Tibial nerve (tissue), 4 donors: ENCODE measurements at regions not wholly inside any gene's neighbourhood (a gene's known extent, or its start where the extent isn't known, plus 50 kb on each side); places are given as distances from the start of the nearest gene placed in this dataset.

Source experiments
- DNase-seq, 2 donors: peaks; one replicate each; pipeline ENCODE4 v3.0.0-alpha.2; 2019; ENCODE audit warnings: low spot score in 2 of 2
- H3K27ac ChIP-seq, 4 donors: fragments of 200-600 bp; sonication (generic) in 3 of 4; one replicate each; pipeline ENCODE4 v1.5.1; 2017 to 2019; ENCODE audit warnings: mild to moderate bottlenecking in 1 of 4
- H3K27me3 ChIP-seq, 2 donors: fragments of 200-600 bp; sonication (generic) in 1 of 2; one replicate each; pipeline versions ENCODE4 v1.5.1 to v1.6.0; 2017 to 2019
- H3K36me3 ChIP-seq, 3 donors: fragments of 200-600 bp; sonication (generic); one replicate each; pipeline ENCODE4 v1.5.1; 2018 to 2019
- H3K4me1 ChIP-seq, 4 donors: fragments of 200-600 bp; sonication (generic) in 3 of 4; one replicate each; pipeline ENCODE4 v1.5.1; 2017 to 2019
- H3K4me3 ChIP-seq, 4 donors: fragments of 200-600 bp; sonication (generic) in 3 of 4; one replicate each; pipeline ENCODE4 v1.5.1; 2017 to 2019; ENCODE audit warnings: mild to moderate bottlenecking in 1 of 4, moderate library complexity in 1 of 4
- H3K9me3 ChIP-seq, 4 donors: fragments of 200-600 bp; sonication (generic) in 3 of 4; one replicate each; pipeline ENCODE4 v1.5.1; 2017 to 2019
- CTCF ChIP-seq, 5 experiments: fragments of 200-600 bp in 3 of 5; fragments of 450-650 bp in 2 of 5; sonication (generic) in 3 of 5; IDR thresholded peaks; one replicate each; pipeline ENCODE4 v1.5.1; 2016 to 2019; ENCODE audit warnings: antibody characterized with exemption in 5 of 5, mild to moderate bottlenecking in 3 of 5, moderate library complexity in 2 of 5
- EP300 ChIP-seq, 2 donors: sonication (generic); formaldehyde crosslinking; IDR thresholded peaks; one replicate each; pipeline ENCODE4 v1.6.1; 2017; ENCODE audit warnings: antibody characterized with exemption in 2 of 2, mild to moderate bottlenecking in 1 of 2
- POLR2A ChIP-seq, 2 donors: fragments of 450-650 bp; IDR thresholded peaks; one replicate each; pipeline ENCODE4 v1.6.1; 2017; ENCODE audit warnings: antibody characterized with exemption in 2 of 2, mild to moderate bottlenecking in 2 of 2, moderate library complexity in 2 of 2
- WGBS, 2 donors: methylation state at CpG; one replicate each; pipeline ENCODE4 v1.1.5; 2018; 5-methylcytosine and 5-hydroxymethylcytosine counted together

GRCh38 chr7:152969335-152969734 lies 209.8 kb downstream of the ACTR3B start:
- Histone ChIP-seq H3K27ac (no peak overlapping the region), H3K9me3 (peaks cover 0 to 41% (median 0%) of the 10 kb centered on the region in 4 donors), H3K36me3 (no peaks in the 10 kb centered on the region), H3K4me3 (no peak overlapping the region), H3K4me1 (no peaks in the 10 kb centered on the region), H3K27me3 (no peaks in the 10 kb centered on the region)
- DNase-seq, result no peak
- TF ChIP-seq CTCF (IDR thresholded peaks at IDR 0.05) (no peak), EP300 (IDR thresholded peaks at IDR 0.05) (no peak), POLR2A (IDR thresholded peaks at IDR 0.05) (no peak)
- WGBS, 2 donors, result 60 to 64% methylated on average over 1 of the region's 1 CpG

GRCh38 chr7:152969839-152970238 lies 210.3 kb downstream of the ACTR3B start:
- Histone ChIP-seq H3K4me3 (no peak overlapping the region), H3K27ac (no peak overlapping the region), H3K4me1 (no peaks in the 10 kb centered on the region), H3K9me3 (peaks cover 0 to 41% (median 0%) of the 10 kb centered on the region in 4 donors), H3K36me3 (no peaks in the 10 kb centered on the region), H3K27me3 (no peaks in the 10 kb centered on the region)
- TF ChIP-seq EP300 (IDR thresholded peaks at IDR 0.05), result no peak
- TF ChIP-seq POLR2A (IDR thresholded peaks at IDR 0.05), result no peak
- TF ChIP-seq CTCF (IDR thresholded peaks at IDR 0.05), result no peak
- 54 to 73% methylated on average over 1 of the region's 1 CpG for WGBS, 2 donors
- no peak for DNase-seq

DNA sequence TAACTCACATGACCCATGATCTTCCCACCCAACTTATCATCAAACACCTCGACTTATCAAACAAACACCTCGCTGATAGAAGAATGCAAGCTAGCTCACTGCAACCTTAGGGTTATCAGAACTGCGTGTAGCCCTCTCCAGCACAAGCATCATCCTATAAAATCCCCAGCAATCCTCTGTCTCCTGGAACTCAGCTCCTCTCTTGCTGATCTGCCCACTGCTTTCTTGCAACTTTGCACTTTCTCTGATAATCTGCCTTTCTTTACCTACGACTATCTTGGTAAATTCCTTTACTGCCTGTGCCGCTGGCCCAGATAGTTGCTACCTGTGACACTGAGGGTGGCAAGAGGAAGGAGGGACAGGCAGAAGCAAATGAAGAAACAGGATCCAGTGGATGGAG lies 210.9 kb downstream of the ACTR3B start:
- Histone ChIP-seq H3K4me1 (no peaks in the 10 kb centered on the region), H3K36me3 (no peaks in the 10 kb centered on the region), H3K4me3 (no peak overlapping the region), H3K27me3 (no peaks in the 10 kb centered on the region), H3K9me3 (peaks cover 0 to 41% (median 0%) of the 10 kb centered on the region in 4 donors), H3K27ac (no peak overlapping the region)
- TF ChIP-seq EP300 (IDR thresholded peaks at IDR 0.05) (no peak), CTCF (IDR thresholded peaks at IDR 0.05) (no peak), POLR2A (IDR thresholded peaks at IDR 0.05) (no peak)
- DNase-seq, result no peak
- 90 to 93% methylated on average over 5 of the region's 5 CpGs for WGBS, 2 donors

GRCh38 chr7:152974577-152974976 lies 215.0 kb downstream of the ACTR3B start:
- 16 to 20% methylated on average over 3 of the region's 3 CpGs for WGBS, 2 donors
- no peak for TF ChIP-seq POLR2A (IDR thresholded peaks at IDR 0.05)
- no peak for TF ChIP-seq EP300 (IDR thresholded peaks at IDR 0.05)
- no peak for TF ChIP-seq CTCF (IDR thresholded peaks at IDR 0.05)
- no peak for DNase-seq
- Histone ChIP-seq H3K27me3 (no peaks in the 10 kb centered on the region), H3K4me1 (no peaks in the 10 kb centered on the region), H3K27ac (no peak overlapping the region), H3K4me3 (no peak overlapping the region), H3K36me3 (no peaks in the 10 kb centered on the region), H3K9me3 (peaks cover 0 to 15% (median 0%) of the 10 kb centered on the region in 4 donors)

- Histone ChIP-seq H3K36me3 (no peaks in the 10 kb centered on the region), H3K4me3 (no peak overlapping the region), H3K27ac (no peak overlapping the region), H3K9me3 (peaks cover 0 to 11% (median 0%) of the 10 kb centered on the region in 4 donors), H3K27me3 (no peaks in the 10 kb centered on the region), H3K4me1 (no peaks in the 10 kb centered on the region)
- DNase-seq, result no peak
- WGBS, 2 donors, result 12 to 18% methylated on average over 2 of the region's 2 CpGs
- TF ChIP-seq CTCF (IDR thresholded peaks at IDR 0.05) (no peak), POLR2A (IDR thresholded peaks at IDR 0.05) (no peak), EP300 (IDR thresholded peaks at IDR 0.05) (no peak)
Measured at GRCh38 chr7:152975076-152975475, 215.5 kb downstream of the ACTR3B start.
